SK-N-SH treated with all-trans-retinoic acid at 6 μM for 48 hours (cell line): ENCODE measurements at regions not wholly inside any gene's neighbourhood (a gene's known extent, or its start where the extent isn't known, plus 50 kb on each side); places are given as distances from the start of the nearest gene placed in this dataset.

Source experiments
- ATAC-seq: fragments of 200-7000 bp; cut with Tn5 transposase; 3 replicates; pipeline ENCODE4 v1.9.1; 2020; ENCODE audit warnings: mild to moderate bottlenecking, moderate library complexity
- ARNTL ChIP-seq: fragments of 450-650 bp; formaldehyde crosslinking; IDR thresholded peaks from 2 replicates; pipeline ENCODE4 v1.5.0; 2020; ENCODE audit warnings: low read depth, mild to moderate bottlenecking, moderate library complexity, borderline replicate concordance
- BACH2 ChIP-seq: fragments of 250-450 bp; sonication (Bioruptor Pico); IDR thresholded peaks from 2 replicates; pipeline ENCODE4 v1.9.0; 2021; ENCODE audit warnings: mild to moderate bottlenecking, borderline replicate concordance
- CSDC2 ChIP-seq: fragments of 250-450 bp; sonication (Bioruptor Pico); IDR thresholded peaks from 2 replicates; pipeline ENCODE4 v1.5.0; 2020; ENCODE audit warnings: mild to moderate bottlenecking, moderate library complexity
- ESRRG ChIP-seq: fragments of 250-450 bp; sonication (Bioruptor Pico); IDR thresholded peaks from 2 replicates; pipeline ENCODE4 v1.6.1; 2021; ENCODE audit warnings: mild to moderate bottlenecking
- ISL1 ChIP-seq: fragments of 250-450 bp; sonication (Bioruptor Pico); IDR thresholded peaks from 2 replicates; pipeline ENCODE4 v2.1.2; 2022; ENCODE audit warnings: mild to moderate bottlenecking, moderate library complexity
- OSR1 ChIP-seq: fragments of 250-450 bp; sonication (Bioruptor Pico); IDR thresholded peaks from 2 replicates; pipeline ENCODE4 v1.8.0; 2022; ENCODE audit warnings: moderate library complexity, mild to moderate bottlenecking, inconsistent platforms
- PPARA ChIP-seq: fragments of 250-450 bp; sonication (Bioruptor Pico); IDR thresholded peaks from 2 replicates; pipeline ENCODE4 v1.5.0; 2020; ENCODE audit warnings: mild to moderate bottlenecking, borderline replicate concordance
- SNAI2 ChIP-seq: fragments of 250-450 bp; sonication (Bioruptor Pico); IDR thresholded peaks from 2 replicates; pipeline ENCODE4 v1.5.0; 2020; ENCODE audit warnings: mild to moderate bottlenecking, moderate library complexity
- TCF4 ChIP-seq: fragments of 250-450 bp; sonication (Bioruptor Pico); IDR thresholded peaks from 2 replicates; pipeline ENCODE4 v1.8.0; 2021; ENCODE audit warnings: mild to moderate bottlenecking, moderate library complexity, borderline replicate concordance
- TOX ChIP-seq: fragments of 250-450 bp; sonication (Bioruptor Pico); IDR thresholded peaks from 2 replicates; pipeline ENCODE4 v1.8.0; 2021; ENCODE audit warnings: mild to moderate bottlenecking, moderate library complexity, borderline replicate concordance
- ZC3H10 ChIP-seq: fragments of 250-450 bp; sonication (Bioruptor Pico); IDR thresholded peaks from 2 replicates; pipeline ENCODE4 v1.5.1; 2021; ENCODE audit warnings: mild to moderate bottlenecking, moderate library complexity
- ZFP30 ChIP-seq: fragments of 450-650 bp; formaldehyde crosslinking; IDR thresholded peaks from 2 replicates; pipeline ENCODE4 v1.5.0; 2022; ENCODE audit warnings: mild to moderate bottlenecking, moderate library complexity
- ZNF565 ChIP-seq: fragments of 450-650 bp; formaldehyde crosslinking; conservative IDR thresholded peaks from 2 replicates; pipeline ENCODE4 v1.5.0; 2020; ENCODE audit warnings: low read depth, mild to moderate bottlenecking, moderate library complexity
- ZNF70 ChIP-seq: fragments of 450-650 bp; formaldehyde crosslinking; IDR thresholded peaks from 2 replicates; pipeline ENCODE4 v1.5.0; 2020; ENCODE audit warnings: mild to moderate bottlenecking, moderate library complexity
- TF ChIP-seq, protein P1 (sequence below): fragments of 250-450 bp; sonication (Bioruptor Pico); IDR thresholded peaks from 2 replicates; pipeline ENCODE4 v1.5.1; 2021; ENCODE audit warnings: mild to moderate bottlenecking, moderate library complexity
- TF ChIP-seq, protein P2 (sequence below): fragments of 250-450 bp; sonication (Bioruptor Pico); IDR thresholded peaks from 2 replicates; pipeline ENCODE4 v1.5.1; 2020; ENCODE audit warnings: low read depth, mild to moderate bottlenecking, moderate library complexity
- TF ChIP-seq, protein P3 (sequence below): fragments of 250-450 bp; sonication (Bioruptor Pico); IDR thresholded peaks from 2 replicates; pipeline ENCODE4 v1.8.0; 2021; ENCODE audit warnings: low read depth, mild to moderate bottlenecking, moderate library complexity, borderline replicate concordance
- TF ChIP-seq, protein P4 (sequence below): fragments of 250-450 bp; sonication (Bioruptor Pico); IDR thresholded peaks from 2 replicates; pipeline ENCODE4 v1.5.0; 2020; ENCODE audit warnings: mild to moderate bottlenecking, moderate library complexity
- TF ChIP-seq, protein P5 (sequence below): fragments of 250-450 bp; sonication (Bioruptor Pico); IDR thresholded peaks from 2 replicates; pipeline ENCODE4 v1.8.0; 2020; ENCODE audit warnings: mild to moderate bottlenecking, moderate library complexity, borderline replicate concordance

DNA sequence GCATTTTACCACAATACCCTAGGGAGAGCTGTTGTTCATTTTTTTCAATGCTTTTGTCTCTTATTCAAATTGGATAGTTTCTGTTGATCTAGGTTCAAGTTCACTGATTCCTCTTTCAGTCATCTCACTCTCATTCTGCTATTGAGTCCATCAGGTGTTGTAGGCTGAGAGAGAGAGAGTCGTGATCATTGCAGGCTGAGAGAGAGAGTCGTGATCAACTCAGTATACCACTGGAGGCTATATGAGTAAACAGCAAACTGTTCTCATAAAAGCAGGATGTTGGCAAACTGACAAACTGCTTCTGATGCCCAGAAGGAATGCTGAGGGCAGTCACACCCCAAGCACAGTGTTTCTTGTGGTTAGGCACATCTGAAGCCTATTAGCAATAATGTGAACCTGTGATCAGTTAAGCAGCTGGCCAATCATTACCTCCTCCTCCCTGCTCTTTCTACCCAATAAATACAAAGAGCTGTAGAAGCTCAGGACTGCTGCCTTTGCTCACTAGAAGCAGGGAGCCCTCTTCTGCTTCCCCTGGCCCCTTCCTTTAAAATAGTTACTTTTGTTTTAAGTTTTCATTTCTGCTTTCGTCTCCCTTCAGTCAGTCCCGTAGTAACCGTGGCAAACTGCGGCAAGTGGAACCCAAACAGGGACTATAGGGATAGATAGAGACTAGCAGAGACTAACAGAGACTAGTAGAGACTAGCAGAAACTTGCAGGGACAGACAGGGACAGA, 476.1 kb upstream of the ACO1 start (continued):
- TF ChIP-seq, protein P1, sequence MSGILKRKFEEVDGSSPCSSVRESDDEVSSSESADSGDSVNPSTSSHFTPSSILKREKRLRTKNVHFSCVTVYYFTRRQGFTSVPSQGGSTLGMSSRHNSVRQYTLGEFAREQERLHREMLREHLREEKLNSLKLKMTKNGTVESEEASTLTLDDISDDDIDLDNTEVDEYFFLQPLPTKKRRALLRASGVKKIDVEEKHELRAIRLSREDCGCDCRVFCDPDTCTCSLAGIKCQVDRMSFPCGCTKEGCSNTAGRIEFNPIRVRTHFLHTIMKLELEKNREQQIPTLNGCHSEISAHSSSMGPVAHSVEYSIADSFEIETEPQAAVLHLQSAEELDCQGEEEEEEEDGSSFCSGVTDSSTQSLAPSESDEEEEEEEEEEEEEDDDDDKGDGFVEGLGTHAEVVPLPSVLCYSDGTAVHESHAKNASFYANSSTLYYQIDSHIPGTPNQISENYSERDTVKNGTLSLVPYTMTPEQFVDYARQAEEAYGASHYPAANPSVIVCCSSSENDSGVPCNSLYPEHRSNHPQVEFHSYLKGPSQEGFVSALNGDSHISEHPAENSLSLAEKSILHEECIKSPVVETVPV (CRISPR knock-in tag): no peak
- TF ChIP-seq BACH2 (CRISPR knock-in tag): no peak
- TF ChIP-seq ARNTL (CRISPR knock-in tag): no peak
- TF ChIP-seq, protein P2, sequence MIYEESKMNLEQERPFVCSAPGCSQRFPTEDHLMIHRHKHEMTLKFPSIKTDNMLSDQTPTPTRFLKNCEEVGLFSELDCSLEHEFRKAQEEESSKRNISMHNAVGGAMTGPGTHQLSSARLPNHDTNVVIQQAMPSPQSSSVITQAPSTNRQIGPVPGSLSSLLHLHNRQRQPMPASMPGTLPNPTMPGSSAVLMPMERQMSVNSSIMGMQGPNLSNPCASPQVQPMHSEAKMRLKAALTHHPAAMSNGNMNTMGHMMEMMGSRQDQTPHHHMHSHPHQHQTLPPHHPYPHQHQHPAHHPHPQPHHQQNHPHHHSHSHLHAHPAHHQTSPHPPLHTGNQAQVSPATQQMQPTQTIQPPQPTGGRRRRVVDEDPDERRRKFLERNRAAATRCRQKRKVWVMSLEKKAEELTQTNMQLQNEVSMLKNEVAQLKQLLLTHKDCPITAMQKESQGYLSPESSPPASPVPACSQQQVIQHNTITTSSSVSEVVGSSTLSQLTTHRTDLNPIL (CRISPR knock-in tag): no peak
- TF ChIP-seq SNAI2: no peak
- TF ChIP-seq, protein P3, sequence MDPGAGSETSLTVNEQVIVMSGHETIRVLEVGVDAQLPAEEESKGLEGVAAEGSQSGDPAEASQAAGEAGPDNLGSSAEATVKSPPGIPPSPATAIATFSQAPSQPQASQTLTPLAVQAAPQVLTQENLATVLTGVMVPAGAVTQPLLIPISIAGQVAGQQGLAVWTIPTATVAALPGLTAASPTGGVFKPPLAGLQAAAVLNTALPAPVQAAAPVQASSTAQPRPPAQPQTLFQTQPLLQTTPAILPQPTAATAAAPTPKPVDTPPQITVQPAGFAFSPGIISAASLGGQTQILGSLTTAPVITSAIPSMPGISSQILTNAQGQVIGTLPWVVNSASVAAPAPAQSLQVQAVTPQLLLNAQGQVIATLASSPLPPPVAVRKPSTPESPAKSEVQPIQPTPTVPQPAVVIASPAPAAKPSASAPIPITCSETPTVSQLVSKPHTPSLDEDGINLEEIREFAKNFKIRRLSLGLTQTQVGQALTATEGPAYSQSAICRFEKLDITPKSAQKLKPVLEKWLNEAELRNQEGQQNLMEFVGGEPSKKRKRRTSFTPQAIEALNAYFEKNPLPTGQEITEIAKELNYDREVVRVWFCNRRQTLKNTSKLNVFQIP (CRISPR knock-in tag): no peak
- TF ChIP-seq ZFP30 (CRISPR knock-in tag): no peak

DNA sequence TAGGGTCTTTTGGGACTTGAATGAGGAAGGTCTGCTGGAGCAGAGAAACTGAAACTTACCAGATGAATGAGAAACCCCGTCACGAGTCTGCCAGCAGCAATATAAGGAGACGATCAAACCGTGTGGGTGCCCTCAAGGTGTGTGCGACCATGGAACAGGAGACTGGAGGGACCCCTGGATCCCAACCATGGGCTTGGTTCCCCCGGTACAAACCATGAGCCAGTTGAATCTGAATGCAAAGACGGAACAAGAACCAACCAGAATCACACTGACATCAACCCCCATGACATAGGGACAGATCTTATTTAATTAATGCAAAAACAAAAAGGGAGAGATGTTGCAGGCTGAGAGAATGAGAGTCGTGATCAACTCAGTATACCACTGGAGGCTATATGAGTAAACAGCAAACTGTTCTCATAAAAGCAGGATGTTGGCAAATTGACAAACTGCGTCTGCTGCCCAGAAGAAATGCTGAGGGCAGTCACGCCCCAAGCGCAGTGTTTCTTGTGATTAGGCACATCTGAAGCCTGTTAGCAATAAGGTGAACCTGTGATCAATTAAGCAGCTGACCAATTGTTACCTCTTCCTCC, 475.5 kb upstream of the ACO1 start:
- TF ChIP-seq OSR1 (CRISPR knock-in tag) (no peak), ISL1 (CRISPR knock-in tag) (no peak), TOX (CRISPR knock-in tag) (no peak), ESRRG (CRISPR knock-in tag) (no peak), BACH2 (CRISPR knock-in tag) (no peak)
- no peak for ATAC-seq

DNA sequence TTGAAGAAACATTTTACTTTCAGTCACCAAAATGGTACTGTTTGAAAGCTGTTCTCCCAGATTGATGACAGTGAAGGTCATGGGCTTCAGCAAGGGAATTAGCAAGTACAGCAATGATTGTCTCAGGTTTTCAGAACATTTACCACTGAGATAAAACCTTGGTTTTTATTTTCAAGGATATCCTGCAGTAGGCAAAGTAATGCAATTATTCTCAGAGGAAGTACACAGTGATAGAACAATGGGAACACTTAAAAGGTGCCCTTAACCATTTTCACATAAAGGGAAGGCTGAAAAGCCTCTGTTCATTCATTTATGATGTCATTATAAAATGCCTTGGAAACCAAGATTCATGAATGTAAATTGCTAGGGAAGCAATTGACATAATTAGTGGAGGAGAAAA, 471.8 kb upstream of the ACO1 start:
- ATAC-seq: no peak
- no peak for TF ChIP-seq PPARA (CRISPR knock-in tag)
- TF ChIP-seq, protein P4, sequence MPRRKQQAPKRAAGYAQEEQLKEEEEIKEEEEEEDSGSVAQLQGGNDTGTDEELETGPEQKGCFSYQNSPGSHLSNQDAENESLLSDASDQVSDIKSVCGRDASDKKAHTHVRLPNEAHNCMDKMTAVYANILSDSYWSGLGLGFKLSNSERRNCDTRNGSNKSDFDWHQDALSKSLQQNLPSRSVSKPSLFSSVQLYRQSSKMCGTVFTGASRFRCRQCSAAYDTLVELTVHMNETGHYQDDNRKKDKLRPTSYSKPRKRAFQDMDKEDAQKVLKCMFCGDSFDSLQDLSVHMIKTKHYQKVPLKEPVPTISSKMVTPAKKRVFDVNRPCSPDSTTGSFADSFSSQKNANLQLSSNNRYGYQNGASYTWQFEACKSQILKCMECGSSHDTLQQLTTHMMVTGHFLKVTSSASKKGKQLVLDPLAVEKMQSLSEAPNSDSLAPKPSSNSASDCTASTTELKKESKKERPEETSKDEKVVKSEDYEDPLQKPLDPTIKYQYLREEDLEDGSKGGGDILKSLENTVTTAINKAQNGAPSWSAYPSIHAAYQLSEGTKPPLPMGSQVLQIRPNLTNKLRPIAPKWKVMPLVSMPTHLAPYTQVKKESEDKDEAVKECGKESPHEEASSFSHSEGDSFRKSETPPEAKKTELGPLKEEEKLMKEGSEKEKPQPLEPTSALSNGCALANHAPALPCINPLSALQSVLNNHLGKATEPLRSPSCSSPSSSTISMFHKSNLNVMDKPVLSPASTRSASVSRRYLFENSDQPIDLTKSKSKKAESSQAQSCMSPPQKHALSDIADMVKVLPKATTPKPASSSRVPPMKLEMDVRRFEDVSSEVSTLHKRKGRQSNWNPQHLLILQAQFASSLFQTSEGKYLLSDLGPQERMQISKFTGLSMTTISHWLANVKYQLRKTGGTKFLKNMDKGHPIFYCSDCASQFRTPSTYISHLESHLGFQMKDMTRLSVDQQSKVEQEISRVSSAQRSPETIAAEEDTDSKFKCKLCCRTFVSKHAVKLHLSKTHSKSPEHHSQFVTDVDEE (CRISPR knock-in tag): no peak
- no peak for TF ChIP-seq TCF4 (CRISPR knock-in tag)
- no peak for TF ChIP-seq ESRRG (CRISPR knock-in tag)
- TF ChIP-seq ZC3H10 (CRISPR knock-in tag): no peak
- no peak for TF ChIP-seq BACH2 (CRISPR knock-in tag)
- no peak for TF ChIP-seq TOX (CRISPR knock-in tag)
- TF ChIP-seq ISL1 (CRISPR knock-in tag): no peak
- no peak for TF ChIP-seq OSR1 (CRISPR knock-in tag)
- TF ChIP-seq, protein P2 (CRISPR knock-in tag): no peak
- TF ChIP-seq, protein P3 (CRISPR knock-in tag): no peak
- TF ChIP-seq ZFP30 (CRISPR knock-in tag): no peak
- TF ChIP-seq, protein P5, sequence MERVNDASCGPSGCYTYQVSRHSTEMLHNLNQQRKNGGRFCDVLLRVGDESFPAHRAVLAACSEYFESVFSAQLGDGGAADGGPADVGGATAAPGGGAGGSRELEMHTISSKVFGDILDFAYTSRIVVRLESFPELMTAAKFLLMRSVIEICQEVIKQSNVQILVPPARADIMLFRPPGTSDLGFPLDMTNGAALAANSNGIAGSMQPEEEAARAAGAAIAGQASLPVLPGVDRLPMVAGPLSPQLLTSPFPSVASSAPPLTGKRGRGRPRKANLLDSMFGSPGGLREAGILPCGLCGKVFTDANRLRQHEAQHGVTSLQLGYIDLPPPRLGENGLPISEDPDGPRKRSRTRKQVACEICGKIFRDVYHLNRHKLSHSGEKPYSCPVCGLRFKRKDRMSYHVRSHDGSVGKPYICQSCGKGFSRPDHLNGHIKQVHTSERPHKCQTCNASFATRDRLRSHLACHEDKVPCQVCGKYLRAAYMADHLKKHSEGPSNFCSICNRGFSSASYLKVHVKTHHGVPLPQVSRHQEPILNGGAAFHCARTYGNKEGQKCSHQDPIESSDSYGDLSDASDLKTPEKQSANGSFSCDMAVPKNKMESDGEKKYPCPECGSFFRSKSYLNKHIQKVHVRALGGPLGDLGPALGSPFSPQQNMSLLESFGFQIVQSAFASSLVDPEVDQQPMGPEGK: no peak
- TF ChIP-seq ARNTL (CRISPR knock-in tag): no peak
- no peak for TF ChIP-seq SNAI2
- TF ChIP-seq ZNF70 (CRISPR knock-in tag): no peak
- TF ChIP-seq, protein P1 (CRISPR knock-in tag): no peak
- TF ChIP-seq CSDC2: no peak
- no peak for TF ChIP-seq ZNF565
